C4-2B (cell line): ENCODE measurements at regions not wholly inside any gene's neighbourhood (a gene's known extent, or its start where the extent isn't known, plus 50 kb on each side); places are given as distances from the start of the nearest gene placed in this dataset.

Source experiments
- H3K27ac ChIP-seq: fragments of 450-650 bp; 2 replicates; pipeline ENCODE4 v1.5.1; 2017
- CTCF ChIP-seq: fragments of 450-650 bp; conservative IDR thresholded peaks from 2 replicates; pipeline ENCODE4 v1.5.1; 2017; ENCODE audit warnings: mild to moderate bottlenecking
- ZFX ChIP-seq: fragments of 450-650 bp; IDR thresholded peaks from 2 replicates; pipeline ENCODE4 v1.6.1; 2017

DNA sequence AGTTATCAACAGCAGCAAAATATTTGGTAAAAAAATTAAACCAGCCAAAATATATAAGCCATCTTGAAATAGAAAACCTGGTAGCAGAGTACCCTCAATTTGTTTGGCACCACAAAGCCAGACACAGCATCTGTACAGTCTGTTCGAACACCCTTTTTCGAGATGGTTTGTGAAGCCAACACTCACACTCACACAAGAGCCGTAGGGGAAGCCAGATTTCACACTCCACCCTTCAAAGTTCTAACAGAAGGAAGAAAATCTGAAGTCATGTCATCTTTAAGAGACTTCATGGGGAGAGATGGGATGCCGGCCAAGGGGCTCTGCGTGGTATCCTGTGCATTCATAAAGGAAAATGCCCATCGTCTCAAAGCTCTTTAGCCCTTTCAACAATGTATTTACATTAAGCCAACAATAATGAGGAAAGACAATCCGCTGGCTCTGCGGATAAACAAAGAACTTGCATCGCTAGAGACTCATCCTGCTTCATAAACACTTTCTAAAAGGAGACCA is 451.5 kb upstream of the CHST9 start:
- no peak for TF ChIP-seq CTCF
- TF ChIP-seq ZFX: no peak

GRCh38 chr18:27632706-27633105 is 447.6 kb upstream of the CHST9 start:
- no peak for TF ChIP-seq CTCF
- TF ChIP-seq ZFX: no peak
- H3K27ac ChIP-seq: no peak overlapping the region

More for the DNA sequence above, 451.5 kb upstream of the CHST9 start:
- no peak overlapping the region for H3K27ac ChIP-seq

GRCh38 chr18:27627927-27628326 is 442.8 kb upstream of the CHST9 start:
- H3K27ac ChIP-seq: no peak overlapping the region
- TF ChIP-seq CTCF: no peak
- no peak for TF ChIP-seq ZFX

GRCh38 chr18:27621236-27621890 is 436.3 kb upstream of the CHST9 start:
- no peak for TF ChIP-seq CTCF
- no peak for TF ChIP-seq ZFX
- H3K27ac ChIP-seq: no peak overlapping the region

DNA sequence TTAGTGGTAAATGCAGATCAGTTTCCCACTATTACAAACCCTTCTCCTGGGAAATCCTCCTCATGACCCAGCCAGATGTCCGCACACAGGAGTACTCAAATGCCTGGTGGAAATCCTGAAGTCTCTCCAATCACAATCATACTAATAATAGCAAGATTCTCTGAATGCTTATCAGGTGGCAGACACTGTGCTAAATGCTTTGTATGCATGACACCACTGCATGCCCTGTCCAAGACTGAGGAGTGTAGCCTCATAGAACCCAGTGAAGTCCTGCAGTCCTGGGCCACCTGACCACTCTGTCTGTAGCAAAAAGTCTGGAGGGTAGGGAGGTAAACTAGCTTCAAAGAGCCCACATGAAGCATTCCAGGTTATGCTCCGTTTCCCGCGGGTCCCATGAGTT is 434.8 kb upstream of the CHST9 start:
- no peak for TF ChIP-seq CTCF
- H3K27ac ChIP-seq: no peak overlapping the region

DNA sequence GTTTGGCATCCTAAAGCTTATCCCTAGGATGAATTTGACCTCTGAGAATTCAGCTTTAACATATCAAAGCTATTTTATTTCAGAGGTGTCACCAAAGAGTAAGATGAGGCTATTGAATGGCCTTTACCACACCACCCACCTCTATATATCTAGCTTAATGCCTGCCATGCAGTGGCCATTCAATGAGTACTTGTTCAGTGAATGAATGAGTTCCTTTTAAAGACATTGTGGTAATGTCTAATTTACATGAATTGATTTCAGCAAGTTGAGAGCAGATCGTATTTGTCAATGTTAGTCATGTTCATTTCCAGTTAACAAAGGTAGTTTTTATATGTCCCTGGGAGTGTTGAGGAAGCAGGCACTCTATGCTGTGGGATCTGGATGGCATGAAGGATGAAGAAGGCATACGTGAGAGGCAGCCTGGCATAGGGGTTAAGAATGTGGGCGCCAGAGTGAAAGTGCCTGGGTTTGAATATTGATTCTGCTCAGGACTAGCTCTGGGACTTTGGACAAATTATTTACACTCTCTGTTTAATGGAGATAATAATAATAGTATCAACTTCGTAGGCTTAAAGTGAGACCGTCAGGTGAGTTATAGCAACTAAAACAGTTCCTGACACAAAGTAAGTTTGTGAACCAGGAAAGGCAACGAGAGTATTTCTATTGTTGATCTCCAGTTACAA is 434.1 kb upstream of the CHST9 start:
- TF ChIP-seq ZFX (no peak), CTCF (no peak)

GRCh38 chr18:27616324-27616723 is 431.2 kb upstream of the CHST9 start:
- H3K27ac ChIP-seq: no peak overlapping the region
- no peak for TF ChIP-seq ZFX
- no peak for TF ChIP-seq CTCF

More for the DNA sequence above, 434.1 kb upstream of the CHST9 start:
- H3K27ac ChIP-seq: no peak overlapping the region
